ENCODE measurements at regions not wholly inside any gene's neighbourhood (a gene's known extent, or its start where the extent isn't known, plus 50 kb on each side); places are given as distances from the start of the nearest gene placed in this dataset.

- no peaks in the 10 kb centered on the region for H3K79me2 ChIP-seq (ENCODE audit: low read depth)
- no peak for TF ChIP-seq EZH2 (IDR thresholded peaks at IDR 0.05; ENCODE audit: low read depth)
- no peak for TF ChIP-seq CTCF (conservative IDR thresholded peaks at IDR 0.05)
- H3F3A ChIP-seq (ENCODE audit: insufficient read depth, low read depth), result no peaks in the 10 kb centered on the region
- no peak for DNase-seq
- CTCF ChIA-PET, result no interaction called here
- H3K9me2 ChIP-seq (ENCODE audit: insufficient read depth), result no peaks in the 10 kb centered on the region
- intact Hi-C loops (cut with micrococcal nuclease; ENCODE audit: unreplicated experiment), result no loop called here
- no peaks in the 10 kb centered on the region for H3K36me3 ChIP-seq (ENCODE audit: low read depth)
- no peaks in the 10 kb centered on the region for H4K20me1 ChIP-seq (ENCODE audit: insufficient read depth)
- no peak overlapping the region for H2AFZ ChIP-seq
- H3K4me1 ChIP-seq (replicated peaks; ENCODE audit: insufficient read depth), result no peaks in the 10 kb centered on the region
- no peak overlapping the region for H3K27ac ChIP-seq
- no peak overlapping the region for H3K4me2 ChIP-seq
- BruUV-seq (replicated peaks), result no TSS peak
- no peaks in the 10 kb centered on the region for H3K9me3 ChIP-seq (ENCODE audit: insufficient read depth, low read depth)
- POLR2A ChIA-PET (ENCODE audit: unreplicated experiment), result no interaction called here
- H3K27me3 ChIP-seq (ENCODE audit: insufficient read depth, low read depth), result no peaks in the 10 kb centered on the region
- no peak overlapping the region for H3K4me3 ChIP-seq
Observed at GRCh38 chr15:23806980-23807379, 119.9 kb upstream of the NDN start.

GRCh38 chr15:23823508-23823907 lies 136.4 kb upstream of the NDN start:
- H3K27ac ChIP-seq, result no peak overlapping the region
- intact Hi-C loops (cut with micrococcal nuclease; ENCODE audit: unreplicated experiment), result no loop called here
- no peaks in the 10 kb centered on the region for H4K20me1 ChIP-seq (ENCODE audit: insufficient read depth)
- H3K27me3 ChIP-seq (ENCODE audit: insufficient read depth, low read depth), result no peaks in the 10 kb centered on the region
- H2AFZ ChIP-seq, result no peak overlapping the region
- H3F3A ChIP-seq (ENCODE audit: insufficient read depth, low read depth), result no peaks in the 10 kb centered on the region
- no peaks in the 10 kb centered on the region for H3K9me2 ChIP-seq (ENCODE audit: insufficient read depth)
- no peaks in the 10 kb centered on the region for H3K9me3 ChIP-seq (ENCODE audit: insufficient read depth, low read depth)
- BruUV-seq (replicated peaks), result no TSS peak
- no peaks in the 10 kb centered on the region for H3K4me1 ChIP-seq (replicated peaks; ENCODE audit: insufficient read depth)
- H3K4me2 ChIP-seq, result no peak overlapping the region
- CTCF ChIA-PET, result no interaction called here
- POLR2A ChIA-PET (ENCODE audit: unreplicated experiment), result no interaction called here
- H3K36me3 ChIP-seq (ENCODE audit: low read depth), result no peaks in the 10 kb centered on the region
- H3K79me2 ChIP-seq (ENCODE audit: low read depth), result no peaks in the 10 kb centered on the region
- H3K4me3 ChIP-seq, result no peak overlapping the region
- TF ChIP-seq EZH2 (IDR thresholded peaks at IDR 0.05; ENCODE audit: low read depth) (no peak), CTCF (conservative IDR thresholded peaks at IDR 0.05) (peak; percentile 35; the same call in 1 of the 2 replicates)
- DNase-seq, result peak; percentile 1 to 35

DNA sequence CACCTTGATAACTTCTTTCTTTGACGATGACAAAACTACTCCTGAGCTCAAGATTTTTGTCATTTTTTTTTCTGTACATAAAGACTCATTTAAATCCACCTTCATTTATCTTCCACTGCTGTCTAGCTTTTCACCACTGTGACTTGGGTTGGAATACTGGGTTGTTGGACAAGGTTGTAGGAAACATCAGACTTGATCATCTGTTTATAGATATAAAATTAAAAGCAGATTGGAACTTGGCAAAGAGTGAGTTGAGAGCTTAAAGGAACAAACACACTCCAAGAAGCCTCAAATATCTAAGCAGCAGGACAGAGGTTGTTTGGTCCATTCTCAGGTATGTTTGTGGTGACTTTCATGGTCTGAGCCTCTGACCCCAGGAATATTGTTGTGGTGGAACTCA lies 141.7 kb upstream of the NDN start:
- H3K79me2 ChIP-seq (ENCODE audit: low read depth), result no peaks in the 10 kb centered on the region
- no peaks in the 10 kb centered on the region for H3F3A ChIP-seq (ENCODE audit: insufficient read depth, low read depth)
- no peaks in the 10 kb centered on the region for H3K9me2 ChIP-seq (ENCODE audit: insufficient read depth)
- H3K27me3 ChIP-seq (ENCODE audit: insufficient read depth, low read depth), result no peaks in the 10 kb centered on the region
- TF ChIP-seq EZH2 (IDR thresholded peaks at IDR 0.05; ENCODE audit: low read depth) (no peak), CTCF (conservative IDR thresholded peaks at IDR 0.05) (no peak)
- POLR2A ChIA-PET (ENCODE audit: unreplicated experiment), result no interaction called here
- no peak overlapping the region for H3K27ac ChIP-seq
- H2AFZ ChIP-seq, result no peak overlapping the region
- H3K4me2 ChIP-seq, result no peak overlapping the region
- H4K20me1 ChIP-seq (ENCODE audit: insufficient read depth), result no peaks in the 10 kb centered on the region
- no peaks in the 10 kb centered on the region for H3K36me3 ChIP-seq (ENCODE audit: low read depth)
- BruUV-seq (replicated peaks), result no TSS peak
- intact Hi-C loops (cut with micrococcal nuclease; ENCODE audit: unreplicated experiment), result no loop called here
- no peaks in the 10 kb centered on the region for H3K9me3 ChIP-seq (ENCODE audit: insufficient read depth, low read depth)
- DNase-seq, result no peak
- no peak overlapping the region for H3K4me3 ChIP-seq
- H3K4me1 ChIP-seq (replicated peaks; ENCODE audit: insufficient read depth), result no peaks in the 10 kb centered on the region
- CTCF ChIA-PET, result no interaction called here

All from PC-9 (cell line).